GM23338 (cell line): ENCODE measurements at regions not wholly inside any gene's neighbourhood (a gene's known extent, or its start where the extent isn't known, plus 50 kb on each side); places are given as distances from the start of the nearest gene placed in this dataset.

Experiments used
- ATAC-seq: fragments of 200-7000 bp; cut with Tn5 transposase; 3 replicates; pipeline ENCODE4 v1.9.1; 2020
- DNase-seq: peaks from one replicate; pipeline ENCODE4 v3.0.0-alpha.2; 2015; ENCODE audit warnings: low spot score
- H2AFZ ChIP-seq: fragments of 200-600 bp; sonication (generic); 2 replicates; pipeline ENCODE4 v1.8.0; 2016; ENCODE audit warnings: antibody characterized with exemption, mild to moderate bottlenecking, moderate library complexity
- H3F3A ChIP-seq: fragments of 200-600 bp; sonication (generic); replicated peaks from 2 replicates; pipeline ENCODE4 v1.8.0; 2017; ENCODE audit warnings: antibody characterized with exemption, mixed run types, low read depth
- H3K27ac ChIP-seq: fragments of 200-600 bp; sonication (generic); 2 replicates; pipeline ENCODE4 v1.6.1; 2016; ENCODE audit warnings: low read depth
- H3K27me3 ChIP-seq: fragments of 200-600 bp; sonication (generic); 2 replicates; pipeline ENCODE4 v1.8.0; 2016; ENCODE audit warnings: mild to moderate bottlenecking, mixed run types, moderate library complexity; ENCODE audit not compliant: insufficient read depth
- H3K36me3 ChIP-seq: fragments of 200-600 bp; sonication (generic); 2 replicates; pipeline ENCODE4 v1.8.0; 2016; ENCODE audit warnings: mild to moderate bottlenecking; ENCODE audit not compliant: insufficient read depth
- H3K4me1 ChIP-seq: fragments of 200-600 bp; sonication (generic); 2 replicates; pipeline ENCODE4 v1.8.0; 2016; ENCODE audit warnings: mild to moderate bottlenecking, moderate library complexity; ENCODE audit not compliant: insufficient read depth
- H3K4me2 ChIP-seq: fragments of 200-600 bp; sonication (generic); 2 replicates; pipeline ENCODE4 v1.7.1; 2017; ENCODE audit warnings: mixed run types
- H3K4me3 ChIP-seq: fragments of 200-600 bp; sonication (generic); 2 replicates; pipeline ENCODE4 v1.6.1; 2016; ENCODE audit warnings: mixed run types
- H3K79me2 ChIP-seq: fragments of 200-600 bp; sonication (generic); replicated peaks from 2 replicates; pipeline ENCODE4 v1.8.0; 2017; ENCODE audit warnings: mild to moderate bottlenecking; ENCODE audit not compliant: insufficient read depth
- H3K9me2 ChIP-seq: fragments of 200-600 bp; sonication (generic); 2 replicates; pipeline ENCODE4 v1.8.0; 2017; ENCODE audit not compliant: insufficient read depth
- H4K20me1 ChIP-seq: fragments of 200-600 bp; sonication (generic); replicated peaks from 2 replicates; pipeline ENCODE4 v1.8.0; 2017; ENCODE audit warnings: mild to moderate bottlenecking; ENCODE audit not compliant: insufficient read depth
- H3K27ac Mint-ChIP-seq: 2 replicates; pipeline ENCODE4 v1.8.0; 2020; ENCODE audit warnings: inconsistent platforms, mild to moderate bottlenecking, moderate library complexity, mixed read lengths
- H3K27me3 Mint-ChIP-seq: 3 replicates; pipeline ENCODE4 v1.8.0; 2022; ENCODE audit warnings: low read depth, mild to moderate bottlenecking, moderate library complexity, mixed read lengths, inconsistent platforms; ENCODE audit not compliant: insufficient read depth, poor library complexity
- H3K36me3 Mint-ChIP-seq: 3 replicates; pipeline ENCODE4 v1.8.0; 2021; ENCODE audit warnings: low read depth, mild to moderate bottlenecking, inconsistent platforms, moderate library complexity, mixed read lengths
- H3K4me1 Mint-ChIP-seq: 3 replicates; pipeline ENCODE4 v1.8.0; 2020; ENCODE audit warnings: mild to moderate bottlenecking, inconsistent platforms, mixed read lengths
- H3K4me3 Mint-ChIP-seq: 3 replicates; pipeline ENCODE4 v1.8.0; 2021; ENCODE audit warnings: moderate library complexity, mild to moderate bottlenecking, inconsistent platforms, mixed read lengths
- H3K9me3 Mint-ChIP-seq: 3 replicates; pipeline ENCODE4 v1.8.0; 2020; ENCODE audit warnings: moderate library complexity, mild to moderate bottlenecking, inconsistent platforms, mixed read lengths
- EZH2 ChIP-seq: fragments of 200-600 bp; sonication (generic); IDR thresholded peaks from one replicate; pipeline ENCODE4 v1.8.0; 2017; ENCODE audit warnings: antibody characterized with exemption, mild to moderate bottlenecking, low read depth; ENCODE audit not compliant: unreplicated experiment
- EZH2phosphoT487 ChIP-seq: fragments of 200-600 bp; sonication (generic); IDR thresholded peaks from one replicate; pipeline ENCODE4 v1.8.1; 2018; ENCODE audit warnings: antibody characterized with exemption; ENCODE audit not compliant: unreplicated experiment
- ZNF331 ChIP-seq: fragments of 250-450 bp; sonication (Bioruptor Pico); IDR thresholded peaks from 2 replicates; pipeline ENCODE4 v1.5.0; 2020; ENCODE audit warnings: low read depth, mild to moderate bottlenecking, moderate library complexity
- ZNF462 ChIP-seq: fragments of 250-450 bp; sonication (Bioruptor Pico); IDR thresholded peaks from 2 replicates; pipeline ENCODE4 v1.5.0; 2020; ENCODE audit warnings: mild to moderate bottlenecking, moderate library complexity
- TF ChIP-seq, protein P1 (sequence below): IDR thresholded peaks from 2 replicates; pipeline ENCODE4 v1.6.1; 2016; ENCODE audit warnings: antibody characterized with exemption

DNA sequence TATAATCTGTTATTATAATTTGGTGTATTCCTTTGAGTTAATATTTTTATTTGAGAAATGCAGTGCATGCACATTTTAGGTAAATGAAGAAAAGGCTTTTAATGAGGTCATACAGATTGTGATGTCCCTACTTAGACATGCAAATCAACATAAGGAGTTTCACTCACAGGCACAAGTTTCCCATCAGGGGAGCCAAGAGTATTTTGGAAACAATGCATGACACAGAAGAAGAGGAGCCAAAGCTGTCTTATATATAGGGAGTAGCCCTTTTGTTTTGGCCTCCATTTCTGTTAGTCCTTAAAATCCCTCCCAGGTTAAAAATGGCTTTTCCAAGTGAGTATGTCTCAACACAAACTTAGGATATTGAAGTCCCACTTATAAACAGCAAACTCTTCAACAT, 703.4 kb upstream of the ANKRD30A start:
- H3K9me3 Mint-ChIP-seq: peaks cover 8% of the 10 kb centered on the region
- Histone ChIP-seq H3K79me2 (no peaks in the 10 kb centered on the region), H3K4me2 (peak overlapping the region; percentile 41), H3K4me3 (no peak overlapping the region), H2AFZ (peak overlapping the region; percentile 85; the same call in 1 of the 2 replicates), H3K36me3 (no peaks in the 10 kb centered on the region), H3K27ac (peak overlapping the region; percentile 55; the same call in 1 of the 2 replicates), H3K9me2 (no peaks in the 10 kb centered on the region), H4K20me1 (no peaks in the 10 kb centered on the region), H3K4me1 (peaks cover 27% of the 10 kb centered on the region), H3F3A (no peaks in the 10 kb centered on the region), H3K27me3 (no peaks in the 10 kb centered on the region)
- peaks cover 4% of the 10 kb centered on the region for H3K27me3 Mint-ChIP-seq
- H3K4me1 Mint-ChIP-seq: peaks cover 26% of the 10 kb centered on the region
- ATAC-seq: peak; percentile 60
- peaks cover 8% of the 10 kb centered on the region; the same call in 2 of the 3 replicates for H3K36me3 Mint-ChIP-seq
- H3K4me3 Mint-ChIP-seq: no peak overlapping the region
- TF ChIP-seq ZNF462 (no peak), EZH2 (no peak), EZH2phosphoT487 (no peak), ZNF331 (no peak)
- TF ChIP-seq, protein P1, sequence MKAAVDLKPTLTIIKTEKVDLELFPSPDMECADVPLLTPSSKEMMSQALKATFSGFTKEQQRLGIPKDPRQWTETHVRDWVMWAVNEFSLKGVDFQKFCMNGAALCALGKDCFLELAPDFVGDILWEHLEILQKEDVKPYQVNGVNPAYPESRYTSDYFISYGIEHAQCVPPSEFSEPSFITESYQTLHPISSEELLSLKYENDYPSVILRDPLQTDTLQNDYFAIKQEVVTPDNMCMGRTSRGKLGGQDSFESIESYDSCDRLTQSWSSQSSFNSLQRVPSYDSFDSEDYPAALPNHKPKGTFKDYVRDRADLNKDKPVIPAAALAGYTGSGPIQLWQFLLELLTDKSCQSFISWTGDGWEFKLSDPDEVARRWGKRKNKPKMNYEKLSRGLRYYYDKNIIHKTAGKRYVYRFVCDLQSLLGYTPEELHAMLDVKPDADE: no peak
- DNase-seq: peak; percentile 19
- H3K27ac Mint-ChIP-seq: peak overlapping the region; percentile 82; the same call in 1 of the 2 replicates

DNA sequence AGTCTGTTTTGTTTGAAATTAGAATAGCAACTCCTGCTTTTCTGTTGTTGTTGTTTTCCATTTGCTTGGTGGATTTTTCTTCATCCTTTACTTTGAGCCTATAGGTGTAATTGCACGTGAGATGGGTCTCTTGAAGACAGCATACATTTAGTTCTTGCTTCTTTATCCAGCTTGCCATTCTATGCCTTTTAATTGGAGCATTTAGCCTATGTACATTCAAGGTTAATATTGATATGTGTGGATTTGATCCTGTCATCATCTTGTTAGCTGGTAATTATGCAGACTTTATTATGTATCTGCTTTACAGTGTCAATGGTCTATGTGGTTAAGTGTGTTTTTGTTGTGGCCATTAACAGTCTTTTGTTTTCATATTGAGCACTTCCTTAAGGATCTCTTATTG, 708.9 kb upstream of the ANKRD30A start:
- Histone ChIP-seq H3K27ac (no peak overlapping the region), H3K4me2 (no peak overlapping the region), H2AFZ (no peak overlapping the region), H3K79me2 (no peaks in the 10 kb centered on the region), H3K4me1 (no peaks in the 10 kb centered on the region), H3K4me3 (no peak overlapping the region), H3K27me3 (no peaks in the 10 kb centered on the region), H4K20me1 (no peaks in the 10 kb centered on the region), H3K9me2 (0 out of 2 replicates have a peak, but pooled peaks cover 5% of the 10 kb centered on the region), H3F3A (no peaks in the 10 kb centered on the region), H3K36me3 (no peaks in the 10 kb centered on the region)
- ATAC-seq (no peak), DNase-seq (no peak)
- H3K4me1 Mint-ChIP-seq: no peaks in the 10 kb centered on the region
- no peak overlapping the region for H3K4me3 Mint-ChIP-seq
- no peak overlapping the region for H3K27ac Mint-ChIP-seq
- no peaks in the 10 kb centered on the region for H3K27me3 Mint-ChIP-seq
- peaks cover 17% of the 10 kb centered on the region; the same call in 2 of the 3 replicates for H3K9me3 Mint-ChIP-seq
- no peaks in the 10 kb centered on the region for H3K36me3 Mint-ChIP-seq
- TF ChIP-seq EZH2: no peak
- TF ChIP-seq ZNF462: no peak
